GM18861 (cell line): ENCODE measurements at regions not wholly inside any gene's neighbourhood (a gene's known extent, or its start where the extent isn't known, plus 50 kb on each side); places are given as distances from the start of the nearest gene placed in this dataset.

ENCODE experiments used
- ATAC-seq: cut with Tn5 transposase; IDR thresholded peaks from one replicate; pipeline ENCODE4 v1.9.1; 2021; ENCODE audit not compliant: unreplicated experiment

DNA sequence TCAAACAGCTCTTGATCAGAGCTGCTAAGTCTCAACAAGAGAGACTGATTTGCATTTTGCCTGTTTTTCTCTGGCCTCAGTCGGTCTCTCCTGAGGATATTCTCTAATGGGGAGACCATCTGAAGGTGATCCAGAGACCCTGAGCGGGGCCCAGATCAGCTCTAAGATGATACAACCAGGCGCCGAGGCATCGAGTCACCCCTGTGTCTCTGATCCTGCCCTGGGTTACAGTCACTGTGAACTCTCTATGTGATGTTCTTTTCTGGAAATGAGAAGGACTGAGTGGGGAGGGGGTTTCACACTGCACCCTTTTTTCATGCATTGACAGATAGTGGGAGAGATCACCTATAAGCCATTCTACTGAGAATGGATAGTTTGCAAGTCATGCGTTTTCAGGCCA is 247.6 kb upstream of the PWP1 start:
- no peak for ATAC-seq

GRCh38 chr12:107439026-107439738 is 246.4 kb upstream of the PWP1 start:
- ATAC-seq, result no peak

GRCh38 chr12:107440606-107441005 is 245.0 kb upstream of the PWP1 start:
- ATAC-seq, result no peak

DNA sequence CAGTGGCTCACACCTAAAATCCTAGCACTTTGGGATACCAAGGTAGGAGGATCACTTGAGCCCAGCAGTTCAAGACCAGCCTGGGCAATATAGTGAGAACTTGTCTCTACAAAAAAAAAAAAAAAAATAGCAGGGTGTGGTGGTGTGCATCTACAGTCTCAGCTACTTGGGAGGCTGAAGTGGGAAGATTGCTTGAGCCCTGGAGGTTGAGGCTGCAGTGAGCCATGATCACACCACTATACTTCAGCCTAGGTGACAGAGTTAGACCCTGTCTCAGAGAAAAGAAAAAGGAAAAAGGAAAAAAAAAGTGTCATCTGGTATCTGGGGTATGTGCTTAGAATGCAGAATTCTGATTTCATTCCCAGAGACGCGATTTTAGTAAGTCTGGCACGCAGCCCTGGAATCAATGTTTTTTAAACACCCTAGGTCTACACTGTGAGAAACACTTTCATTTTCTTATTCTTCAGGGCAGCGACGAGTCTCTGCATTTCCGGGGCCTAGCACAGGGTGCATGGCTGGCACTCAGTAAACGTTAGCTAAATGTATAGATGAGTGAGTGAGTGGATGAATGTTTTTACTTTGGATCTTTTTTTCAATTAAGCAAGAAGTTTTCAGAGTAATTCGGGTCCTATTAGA is 243.8 kb upstream of the PWP1 start:
- ATAC-seq, result no peak

DNA sequence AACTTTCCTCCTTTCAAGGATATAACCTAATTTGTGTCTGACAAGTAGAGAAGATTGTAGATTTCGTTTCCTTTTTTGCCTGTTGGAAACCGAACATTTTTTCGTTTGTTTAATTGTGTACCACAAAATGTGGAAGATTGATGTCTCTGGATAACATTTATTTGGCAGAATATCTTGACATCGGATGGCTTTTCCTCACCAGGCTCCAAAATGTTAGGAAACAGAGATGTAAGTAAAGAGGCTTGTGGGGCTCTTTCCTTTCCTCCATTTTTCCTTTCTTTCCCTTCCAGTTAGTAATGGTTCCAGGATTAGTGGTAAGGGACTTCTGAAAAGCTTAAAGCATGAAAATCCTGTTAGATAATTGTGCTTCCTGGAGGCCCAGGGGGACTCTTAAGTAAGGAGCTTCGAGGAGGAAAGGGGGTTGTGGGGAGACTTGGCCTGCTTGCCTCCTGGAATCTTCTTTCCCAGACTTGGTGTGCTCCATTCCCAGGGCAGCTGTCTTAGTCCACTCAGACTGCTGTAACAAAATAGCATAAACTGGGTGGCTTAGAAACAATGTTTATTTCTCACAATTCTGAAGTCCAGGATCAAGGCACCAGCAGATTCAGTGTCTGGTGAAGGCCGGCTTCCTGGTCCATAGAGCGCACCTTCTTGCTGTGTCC is 243.1 kb upstream of the PWP1 start:
- ATAC-seq, result no peak

DNA sequence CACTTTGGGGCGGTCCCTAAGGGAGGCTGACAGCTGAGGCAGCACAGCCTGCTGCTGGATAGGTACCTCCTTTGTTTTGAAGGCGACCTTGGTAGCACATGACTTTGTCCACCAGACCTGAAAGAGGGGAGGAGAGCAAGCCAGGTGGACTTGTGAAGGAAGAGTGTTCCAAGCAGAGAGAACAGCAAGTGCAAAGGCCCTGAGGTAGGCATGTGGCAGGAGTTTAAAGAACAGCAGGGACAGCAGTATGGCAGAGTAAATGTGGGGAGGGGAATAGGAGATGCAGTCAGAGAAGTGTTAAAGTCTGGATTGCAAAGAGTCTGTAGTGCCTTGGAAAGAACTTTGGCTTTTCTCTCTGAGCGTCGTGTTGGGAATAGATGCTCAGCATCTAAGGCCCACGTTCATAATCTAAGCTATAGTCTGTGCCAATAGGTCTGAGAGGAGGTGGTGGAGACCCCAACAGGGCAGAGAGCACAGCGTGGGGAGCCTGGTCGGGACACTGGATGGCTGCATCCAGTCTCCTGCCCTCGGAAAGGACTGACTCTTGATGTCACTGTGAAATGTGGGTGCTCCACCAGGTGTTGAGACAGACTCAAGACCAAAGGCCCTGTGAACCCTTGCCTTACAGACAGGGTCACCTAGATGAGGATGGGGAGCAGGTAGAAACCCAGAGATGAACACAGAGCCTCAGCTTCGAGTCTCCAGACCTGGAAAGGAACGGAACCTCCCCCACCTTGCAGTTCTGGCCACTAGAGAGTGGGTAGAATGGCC is 242.1 kb upstream of the PWP1 start:
- ATAC-seq, result no peak

DNA sequence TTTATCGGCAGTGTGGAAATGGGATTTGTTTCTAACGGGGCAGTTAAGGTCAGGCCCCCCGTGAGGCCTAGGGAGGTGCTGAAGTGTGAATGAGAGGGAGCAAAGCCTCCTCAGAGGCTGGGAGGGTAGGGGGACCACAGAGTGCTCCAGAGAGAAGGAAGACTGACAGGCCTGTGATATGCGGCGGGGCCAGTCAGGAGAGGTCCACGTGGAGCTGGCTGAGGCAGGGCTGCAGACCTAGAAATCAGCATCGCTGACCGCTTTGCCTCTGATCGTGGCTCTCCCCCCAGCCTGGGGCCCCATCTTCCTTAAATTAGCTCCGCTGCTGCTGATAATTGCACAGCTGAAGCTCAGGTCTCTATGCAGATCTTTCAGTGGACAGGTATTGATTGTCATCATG is 240.8 kb upstream of the PWP1 start:
- ATAC-seq, result no peak

DNA sequence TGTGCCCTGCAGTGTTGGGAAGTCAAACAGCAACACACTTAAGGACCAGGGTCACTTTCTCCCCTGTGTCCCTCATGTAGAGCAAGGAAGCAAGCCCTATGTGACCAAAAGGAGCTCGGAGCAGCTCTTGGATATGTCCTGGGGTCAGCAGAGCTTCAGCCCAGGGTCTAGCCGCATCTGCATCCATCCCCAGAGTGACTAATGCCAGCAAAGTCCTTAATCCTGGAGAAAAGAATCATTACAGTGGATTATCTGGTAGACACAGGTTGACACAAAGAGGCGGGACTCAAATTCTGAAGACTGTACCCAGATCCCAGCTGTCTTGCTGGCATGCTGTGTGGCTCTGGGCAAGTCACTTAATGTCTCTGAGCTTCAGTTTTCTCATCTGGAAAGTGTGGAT is 239.1 kb upstream of the PWP1 start:
- ATAC-seq, result no peak

GRCh38 chr12:107447336-107447735 is 238.3 kb upstream of the PWP1 start:
- ATAC-seq, result no peak

- no peak for ATAC-seq
These were observed 237.4 kb upstream of the PWP1 start for GRCh38 chr12:107448198-107448597.

GRCh38 chr12:107449891-107450290 is 235.7 kb upstream of the PWP1 start:
- no peak for ATAC-seq

DNA sequence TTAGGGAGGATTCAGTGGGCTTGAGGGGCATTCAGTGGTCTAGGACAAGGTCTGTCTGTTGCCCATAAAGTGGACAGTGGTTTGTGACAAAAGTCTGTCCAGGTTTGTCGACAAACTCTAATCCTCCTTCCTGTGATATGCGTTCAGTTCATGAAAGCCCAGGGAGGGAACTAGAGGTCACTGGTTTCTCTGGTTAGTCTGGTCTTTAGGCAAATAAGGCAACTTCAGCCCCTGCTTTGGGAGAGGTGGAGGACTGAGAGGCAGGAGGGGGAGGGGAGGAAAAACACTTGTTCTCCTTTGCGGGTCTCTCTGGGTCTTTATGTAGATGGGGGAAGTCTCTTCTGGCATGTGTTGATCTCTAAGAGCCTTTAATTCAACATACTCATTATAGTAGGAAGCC is 235.1 kb upstream of the PWP1 start:
- ATAC-seq, result no peak

- ATAC-seq, result no peak
These were observed 234.4 kb upstream of the PWP1 start for GRCh38 chr12:107451246-107451645.

GRCh38 chr12:107454109-107454830 is 231.3 kb upstream of the PWP1 start:
- no peak for ATAC-seq

GRCh38 chr12:107457362-107457935 is 228.2 kb upstream of the PWP1 start:
- no peak for ATAC-seq

- ATAC-seq, result no peak
These were observed 227.4 kb upstream of the PWP1 start for GRCh38 chr12:107458163-107458562.

GRCh38 chr12:107458990-107459389 is 226.6 kb upstream of the PWP1 start:
- no peak for ATAC-seq

DNA sequence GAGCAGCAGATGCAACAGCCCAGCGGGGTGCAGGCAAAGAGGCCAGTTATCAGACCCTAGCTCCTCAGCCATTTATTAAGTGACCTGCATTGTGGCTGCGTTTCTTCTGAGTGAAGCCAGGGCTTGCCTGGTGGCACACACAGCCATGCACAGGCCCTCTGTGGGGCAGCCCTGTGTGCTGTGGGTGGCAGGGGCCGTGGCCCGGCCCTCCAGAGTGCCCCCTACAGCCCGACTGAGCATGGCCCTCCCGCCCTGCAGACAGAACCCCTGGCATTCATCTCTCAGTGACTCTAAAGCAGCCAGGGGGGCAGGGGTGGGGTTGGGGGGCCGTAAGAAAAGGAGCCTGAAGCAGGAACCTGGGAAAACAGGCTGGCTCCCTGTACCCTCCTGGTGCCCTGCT is 226.0 kb upstream of the PWP1 start:
- ATAC-seq, result no peak

GRCh38 chr12:107461222-107461975 is 224.2 kb upstream of the PWP1 start:
- no peak for ATAC-seq
